ENCODE measurements at regions not wholly inside any gene's neighbourhood (a gene's known extent, or its start where the extent isn't known, plus 50 kb on each side); places are given as distances from the start of the nearest gene placed in this dataset.
"Not testable (repeated sequence)": the region's sequence is repeated elsewhere in the genome, so short reads cannot be mapped to it uniquely, and the experiment has no call there.

DNA sequence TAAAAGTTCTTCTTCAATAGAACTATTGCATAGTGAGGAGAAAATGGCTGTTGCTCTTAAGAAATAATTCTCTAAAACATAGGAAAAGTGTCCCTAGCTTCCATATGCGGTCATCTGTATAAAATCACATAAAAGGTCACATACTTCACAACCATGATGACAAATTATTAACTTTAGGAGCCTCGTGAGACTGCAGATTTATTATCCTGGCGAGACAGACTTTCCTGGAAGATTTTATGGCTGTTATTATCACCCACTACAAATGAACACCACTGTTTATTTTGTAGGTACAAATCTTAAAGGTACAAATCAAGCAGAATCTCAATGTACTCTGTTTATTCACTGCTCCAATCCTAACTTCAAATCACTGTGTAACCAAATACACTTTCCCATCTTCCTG, 55.0 kb upstream of the AGAP4 start:
- not testable (repeated sequence) for H3K36me3 Mint-ChIP-seq; H3K27me3 Mint-ChIP-seq; H3K9me3 ChIP-seq (ENCODE audit: control insufficient read depth in 2 of 2, low read length in 2 of 2); H3K27me3 ChIP-seq (ENCODE audit: control insufficient read depth, insufficient read depth, low read length); H3K27ac Mint-ChIP-seq; H3K4me1 Mint-ChIP-seq; H3K9me3 Mint-ChIP-seq; ATAC-seq (ENCODE audit: low read depth in 2 of 2); H3K4me3 ChIP-seq (ENCODE audit: low read depth, low read length); H3K4me1 ChIP-seq (ENCODE audit: control insufficient read depth, insufficient read depth, low read length, poor library complexity, severe bottlenecking); DNase-seq; H3K36me3 ChIP-seq (ENCODE audit: control insufficient read depth, insufficient read depth, low read length); H3K27ac ChIP-seq (ENCODE audit: insufficient read depth, low read length, poor library complexity, severe bottlenecking); H3K4me3 Mint-ChIP-seq

DNA sequence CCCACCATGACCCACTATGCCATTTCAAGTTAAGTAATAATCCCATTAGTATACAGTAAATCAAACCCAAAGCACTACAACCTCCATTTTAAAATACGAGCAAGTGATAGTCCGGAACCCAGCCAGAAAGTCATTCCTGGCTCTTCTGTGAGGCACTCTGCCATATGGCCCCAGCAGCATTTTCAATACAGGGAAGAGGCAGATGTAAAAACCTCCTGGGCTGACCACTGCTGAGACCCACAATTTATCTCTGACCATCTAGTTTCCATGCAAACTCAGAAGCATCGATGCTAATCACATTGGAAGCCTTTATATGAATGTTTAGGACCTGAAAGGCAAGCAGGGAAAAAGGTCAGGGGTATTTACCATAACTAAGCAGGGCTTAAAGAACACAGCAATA, 56.3 kb upstream of the AGAP4 start:
- not testable (repeated sequence) for DNase-seq

DNA sequence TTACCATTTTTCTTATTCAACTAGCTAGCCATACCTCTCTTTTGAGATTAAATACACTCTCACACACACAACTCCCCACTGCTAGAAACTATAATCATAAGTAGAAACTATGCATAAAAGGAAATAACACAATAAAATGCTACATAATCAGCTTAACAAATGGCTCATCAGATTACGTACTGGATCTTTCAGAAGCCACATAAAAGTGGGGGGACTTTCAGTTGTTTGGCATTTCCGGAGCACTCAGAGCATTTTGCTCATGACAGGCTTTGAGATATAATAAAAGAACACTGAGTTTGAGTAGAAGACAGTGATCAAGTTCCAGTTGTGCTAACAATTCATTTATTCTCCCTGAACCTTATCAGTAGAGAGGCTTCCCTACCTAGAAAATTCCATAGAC, 56.8 kb upstream of the AGAP4 start:
- H3K9me3 Mint-ChIP-seq: not testable (repeated sequence)

More for the DNA sequence above, 56.3 kb upstream of the AGAP4 start:
- H3K27me3 ChIP-seq (ENCODE audit: control insufficient read depth, insufficient read depth, low read length); H3K4me1 Mint-ChIP-seq; H3K27me3 Mint-ChIP-seq; H3K27ac ChIP-seq (ENCODE audit: insufficient read depth, low read length, poor library complexity, severe bottlenecking); H3K27ac Mint-ChIP-seq; H3K4me3 Mint-ChIP-seq; ATAC-seq (ENCODE audit: low read depth in 2 of 2); H3K9me3 ChIP-seq (ENCODE audit: control insufficient read depth in 2 of 2, low read length in 2 of 2); H3K4me1 ChIP-seq (ENCODE audit: control insufficient read depth, insufficient read depth, low read length, poor library complexity, severe bottlenecking); H3K36me3 Mint-ChIP-seq; H3K36me3 ChIP-seq (ENCODE audit: control insufficient read depth, insufficient read depth, low read length); H3K4me3 ChIP-seq (ENCODE audit: low read depth, low read length); H3K9me3 Mint-ChIP-seq: not testable (repeated sequence)

DNA sequence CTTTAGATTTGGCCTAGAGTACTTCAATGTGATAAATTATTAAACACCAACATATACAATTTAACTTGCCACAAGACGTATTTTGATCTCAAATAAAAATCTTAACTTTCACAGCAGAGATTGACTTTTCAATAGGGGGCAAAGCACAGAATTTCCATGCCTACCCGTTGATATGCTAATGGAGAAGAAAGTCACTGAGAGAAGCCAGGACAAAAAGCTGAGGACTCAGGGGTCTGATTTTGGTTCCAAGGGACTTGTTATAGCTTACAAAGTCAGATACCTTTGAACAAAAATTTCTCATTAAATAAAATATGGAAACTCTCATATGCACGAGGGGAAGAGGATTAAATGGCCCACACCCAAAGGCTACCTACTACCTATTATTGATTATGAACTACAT, 59.1 kb upstream of the TIMM23 start:
- H3K9me3 Mint-ChIP-seq; H3K27me3 Mint-ChIP-seq; H3K4me3 Mint-ChIP-seq; H3K27ac ChIP-seq (ENCODE audit: insufficient read depth, low read length, poor library complexity, severe bottlenecking); H3K27ac Mint-ChIP-seq; H3K9me3 ChIP-seq (ENCODE audit: control insufficient read depth in 2 of 2, low read length in 2 of 2); H3K4me1 Mint-ChIP-seq; DNase-seq; H3K36me3 ChIP-seq (ENCODE audit: control insufficient read depth, insufficient read depth, low read length); H3K4me1 ChIP-seq (ENCODE audit: control insufficient read depth, insufficient read depth, low read length, poor library complexity, severe bottlenecking); H3K4me3 ChIP-seq (ENCODE audit: low read depth, low read length); ATAC-seq (ENCODE audit: low read depth in 2 of 2); H3K27me3 ChIP-seq (ENCODE audit: control insufficient read depth, insufficient read depth, low read length): not testable (repeated sequence)
- H3K36me3 Mint-ChIP-seq: peaks cover 10% of the 10 kb centered on the region

More for the DNA sequence above, 56.8 kb upstream of the AGAP4 start:
- H3K27me3 ChIP-seq (ENCODE audit: control insufficient read depth, insufficient read depth, low read length); H3K9me3 ChIP-seq (ENCODE audit: control insufficient read depth in 2 of 2, low read length in 2 of 2); H3K27ac ChIP-seq (ENCODE audit: insufficient read depth, low read length, poor library complexity, severe bottlenecking); H3K4me3 Mint-ChIP-seq; H3K36me3 Mint-ChIP-seq; H3K4me1 ChIP-seq (ENCODE audit: control insufficient read depth, insufficient read depth, low read length, poor library complexity, severe bottlenecking); H3K4me1 Mint-ChIP-seq; DNase-seq; H3K36me3 ChIP-seq (ENCODE audit: control insufficient read depth, insufficient read depth, low read length); ATAC-seq (ENCODE audit: low read depth in 2 of 2); H3K27me3 Mint-ChIP-seq; H3K4me3 ChIP-seq (ENCODE audit: low read depth, low read length); H3K27ac Mint-ChIP-seq: not testable (repeated sequence)

DNA sequence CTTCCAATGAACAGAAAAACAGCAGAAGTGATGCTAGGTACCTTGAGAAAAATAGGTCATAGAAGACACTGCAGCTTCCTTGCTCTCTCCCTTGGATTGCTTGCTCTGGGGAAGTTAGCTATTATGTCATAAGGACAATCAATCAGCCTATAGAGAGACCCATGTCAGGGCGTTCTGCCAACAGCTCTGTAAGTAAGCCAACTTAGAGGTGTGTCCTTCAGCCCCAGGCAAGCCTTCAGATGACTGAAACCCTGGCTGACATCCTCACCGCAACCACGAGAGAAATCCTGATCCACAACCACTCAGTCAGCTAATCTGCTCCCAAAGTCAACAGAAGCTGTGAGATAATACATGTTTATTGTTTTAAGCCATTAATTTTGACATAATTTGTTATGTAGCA, 57.5 kb upstream of the TIMM23 start:
- not testable (repeated sequence) for H3K9me3 Mint-ChIP-seq; H3K36me3 Mint-ChIP-seq; H3K27me3 ChIP-seq (ENCODE audit: control insufficient read depth, insufficient read depth, low read length); H3K4me3 Mint-ChIP-seq; H3K36me3 ChIP-seq (ENCODE audit: control insufficient read depth, insufficient read depth, low read length); DNase-seq; ATAC-seq (ENCODE audit: low read depth in 2 of 2); H3K4me1 Mint-ChIP-seq; H3K4me3 ChIP-seq (ENCODE audit: low read depth, low read length); H3K4me1 ChIP-seq (ENCODE audit: control insufficient read depth, insufficient read depth, low read length, poor library complexity, severe bottlenecking); H3K27ac ChIP-seq (ENCODE audit: insufficient read depth, low read length, poor library complexity, severe bottlenecking); H3K27ac Mint-ChIP-seq; H3K27me3 Mint-ChIP-seq; H3K9me3 ChIP-seq (ENCODE audit: control insufficient read depth in 2 of 2, low read length in 2 of 2)

DNA sequence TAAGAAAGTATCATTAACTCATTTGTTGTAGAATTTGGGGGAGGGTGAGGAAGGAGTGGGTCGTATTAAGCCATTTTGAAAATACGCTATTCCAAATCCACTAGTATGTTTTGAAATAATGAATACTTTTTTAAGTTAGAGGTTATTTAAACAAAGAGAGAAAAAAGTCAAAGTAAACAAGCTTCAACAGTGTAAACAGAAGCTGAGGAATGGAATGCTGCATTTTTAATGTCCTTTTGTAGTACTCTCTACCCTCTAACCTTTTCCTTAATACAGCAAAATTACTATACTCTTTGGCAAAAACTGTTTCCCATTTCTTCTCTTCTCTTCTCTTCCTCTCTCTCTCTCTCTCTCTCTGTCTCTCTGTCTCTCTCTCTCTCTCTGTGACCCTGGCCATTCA, 56.7 kb upstream of the TIMM23 start:
- not testable (repeated sequence) for H3K4me3 ChIP-seq (ENCODE audit: low read depth, low read length); H3K27me3 ChIP-seq (ENCODE audit: control insufficient read depth, insufficient read depth, low read length); H3K36me3 Mint-ChIP-seq; ATAC-seq (ENCODE audit: low read depth in 2 of 2); H3K4me1 Mint-ChIP-seq; H3K4me1 ChIP-seq (ENCODE audit: control insufficient read depth, insufficient read depth, low read length, poor library complexity, severe bottlenecking); H3K27ac ChIP-seq (ENCODE audit: insufficient read depth, low read length, poor library complexity, severe bottlenecking); H3K9me3 Mint-ChIP-seq; DNase-seq; H3K9me3 ChIP-seq (ENCODE audit: control insufficient read depth in 2 of 2, low read length in 2 of 2); H3K36me3 ChIP-seq (ENCODE audit: control insufficient read depth, insufficient read depth, low read length); H3K4me3 Mint-ChIP-seq; H3K27me3 Mint-ChIP-seq
- H3K27ac Mint-ChIP-seq: peak overlapping the region in 1 of 3 donors; percentile 42

DNA sequence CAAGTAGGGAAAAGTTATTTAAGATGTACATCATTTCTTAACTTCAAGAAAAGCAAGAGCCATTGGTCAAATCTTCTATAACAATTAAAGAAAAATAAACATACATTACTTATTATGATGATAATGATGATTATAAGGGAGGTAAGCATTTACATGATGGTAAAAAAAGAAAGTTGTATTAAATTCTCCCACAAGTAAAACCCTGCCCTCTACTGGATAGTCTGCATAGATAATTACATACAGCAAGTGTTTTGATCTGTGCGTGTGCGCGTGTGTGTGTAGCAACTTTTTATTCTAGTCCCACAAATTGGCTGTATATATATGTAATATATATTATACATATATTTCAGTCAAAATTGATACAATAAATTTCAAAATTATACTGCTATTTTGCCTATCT, 51.4 kb upstream of the TIMM23 start:
- H3K27ac ChIP-seq (ENCODE audit: insufficient read depth, low read length, poor library complexity, severe bottlenecking); DNase-seq; H3K36me3 ChIP-seq (ENCODE audit: control insufficient read depth, insufficient read depth, low read length); H3K4me1 ChIP-seq (ENCODE audit: control insufficient read depth, insufficient read depth, low read length, poor library complexity, severe bottlenecking); H3K9me3 Mint-ChIP-seq; H3K27me3 Mint-ChIP-seq; H3K4me3 Mint-ChIP-seq; H3K9me3 ChIP-seq (ENCODE audit: control insufficient read depth in 2 of 2, low read length in 2 of 2); H3K4me1 Mint-ChIP-seq; ATAC-seq (ENCODE audit: low read depth in 2 of 2); H3K27me3 ChIP-seq (ENCODE audit: control insufficient read depth, insufficient read depth, low read length); H3K36me3 Mint-ChIP-seq; H3K4me3 ChIP-seq (ENCODE audit: low read depth, low read length); H3K27ac Mint-ChIP-seq: not testable (repeated sequence)

All from CD4-positive, CD25-positive, alpha-beta regulatory T cell (primary cell).